ENCODE measurements at regions not wholly inside any gene's neighbourhood (a gene's known extent, or its start where the extent isn't known, plus 50 kb on each side); places are given as distances from the start of the nearest gene placed in this dataset.

DNA sequence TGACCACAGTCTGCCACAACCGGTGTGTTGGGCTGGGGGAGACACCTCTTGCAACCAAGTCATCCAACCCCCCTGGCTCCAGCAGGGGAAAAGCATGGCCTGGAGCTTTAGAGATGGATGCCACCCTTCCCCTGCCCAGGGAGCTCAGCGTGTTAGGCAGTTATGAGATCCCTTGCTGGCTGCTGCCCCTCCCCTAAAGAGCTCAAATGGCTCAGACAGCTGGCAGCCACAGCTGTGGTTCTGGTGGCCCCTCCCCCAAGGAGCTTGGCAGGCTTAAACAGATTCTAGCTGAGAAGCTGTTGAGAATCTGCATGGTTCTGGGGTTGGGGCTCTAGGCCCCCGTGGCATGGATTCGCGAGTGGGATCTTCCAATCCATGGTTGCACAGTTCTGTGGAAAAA is 64.7 kb downstream of the TEX51 start:
- TF ChIP-seq CSDC2 (CRISPR knock-in tag; IDR thresholded peaks at IDR 0.05) = no peak
- TF ChIP-seq ZC3H10 (CRISPR knock-in tag; IDR thresholded peaks at IDR 0.05) = no peak
- TF ChIP-seq, protein P1, sequence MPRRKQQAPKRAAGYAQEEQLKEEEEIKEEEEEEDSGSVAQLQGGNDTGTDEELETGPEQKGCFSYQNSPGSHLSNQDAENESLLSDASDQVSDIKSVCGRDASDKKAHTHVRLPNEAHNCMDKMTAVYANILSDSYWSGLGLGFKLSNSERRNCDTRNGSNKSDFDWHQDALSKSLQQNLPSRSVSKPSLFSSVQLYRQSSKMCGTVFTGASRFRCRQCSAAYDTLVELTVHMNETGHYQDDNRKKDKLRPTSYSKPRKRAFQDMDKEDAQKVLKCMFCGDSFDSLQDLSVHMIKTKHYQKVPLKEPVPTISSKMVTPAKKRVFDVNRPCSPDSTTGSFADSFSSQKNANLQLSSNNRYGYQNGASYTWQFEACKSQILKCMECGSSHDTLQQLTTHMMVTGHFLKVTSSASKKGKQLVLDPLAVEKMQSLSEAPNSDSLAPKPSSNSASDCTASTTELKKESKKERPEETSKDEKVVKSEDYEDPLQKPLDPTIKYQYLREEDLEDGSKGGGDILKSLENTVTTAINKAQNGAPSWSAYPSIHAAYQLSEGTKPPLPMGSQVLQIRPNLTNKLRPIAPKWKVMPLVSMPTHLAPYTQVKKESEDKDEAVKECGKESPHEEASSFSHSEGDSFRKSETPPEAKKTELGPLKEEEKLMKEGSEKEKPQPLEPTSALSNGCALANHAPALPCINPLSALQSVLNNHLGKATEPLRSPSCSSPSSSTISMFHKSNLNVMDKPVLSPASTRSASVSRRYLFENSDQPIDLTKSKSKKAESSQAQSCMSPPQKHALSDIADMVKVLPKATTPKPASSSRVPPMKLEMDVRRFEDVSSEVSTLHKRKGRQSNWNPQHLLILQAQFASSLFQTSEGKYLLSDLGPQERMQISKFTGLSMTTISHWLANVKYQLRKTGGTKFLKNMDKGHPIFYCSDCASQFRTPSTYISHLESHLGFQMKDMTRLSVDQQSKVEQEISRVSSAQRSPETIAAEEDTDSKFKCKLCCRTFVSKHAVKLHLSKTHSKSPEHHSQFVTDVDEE (CRISPR knock-in tag; IDR thresholded peaks at IDR 0.05) = no peak
- no peak for TF ChIP-seq ZFP3 (CRISPR knock-in tag; IDR thresholded peaks at IDR 0.05)
- TF ChIP-seq, protein P2, sequence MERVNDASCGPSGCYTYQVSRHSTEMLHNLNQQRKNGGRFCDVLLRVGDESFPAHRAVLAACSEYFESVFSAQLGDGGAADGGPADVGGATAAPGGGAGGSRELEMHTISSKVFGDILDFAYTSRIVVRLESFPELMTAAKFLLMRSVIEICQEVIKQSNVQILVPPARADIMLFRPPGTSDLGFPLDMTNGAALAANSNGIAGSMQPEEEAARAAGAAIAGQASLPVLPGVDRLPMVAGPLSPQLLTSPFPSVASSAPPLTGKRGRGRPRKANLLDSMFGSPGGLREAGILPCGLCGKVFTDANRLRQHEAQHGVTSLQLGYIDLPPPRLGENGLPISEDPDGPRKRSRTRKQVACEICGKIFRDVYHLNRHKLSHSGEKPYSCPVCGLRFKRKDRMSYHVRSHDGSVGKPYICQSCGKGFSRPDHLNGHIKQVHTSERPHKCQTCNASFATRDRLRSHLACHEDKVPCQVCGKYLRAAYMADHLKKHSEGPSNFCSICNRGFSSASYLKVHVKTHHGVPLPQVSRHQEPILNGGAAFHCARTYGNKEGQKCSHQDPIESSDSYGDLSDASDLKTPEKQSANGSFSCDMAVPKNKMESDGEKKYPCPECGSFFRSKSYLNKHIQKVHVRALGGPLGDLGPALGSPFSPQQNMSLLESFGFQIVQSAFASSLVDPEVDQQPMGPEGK (CRISPR knock-in tag; IDR thresholded peaks at IDR 0.05; ENCODE audit: borderline replicate concordance) = no peak
- TF ChIP-seq RARB (CRISPR knock-in tag; IDR thresholded peaks at IDR 0.05) = no peak
- TF ChIP-seq SNAI2 (CRISPR knock-in tag; IDR thresholded peaks at IDR 0.05) = no peak
- TF ChIP-seq ZNF70 (CRISPR knock-in tag; IDR thresholded peaks at IDR 0.05) = no peak

All from SK-N-SH treated with all-trans-retinoic acid at 6 μM for 48 hours (cell line).